H1 (cell line): ENCODE measurements at regions not wholly inside any gene's neighbourhood (a gene's known extent, or its start where the extent isn't known, plus 50 kb on each side); places are given as distances from the start of the nearest gene placed in this dataset.

Source experiments
- ATF2 ChIP-seq: IDR thresholded peaks from 2 replicates; pipeline ENCODE4 v1.6.1; 2012; ENCODE audit warnings: low read length, inconsistent platforms
- BACH1 ChIP-seq: IDR thresholded peaks from 2 replicates; pipeline ENCODE4 v1.6.1; 2012; ENCODE audit warnings: low read length, improper control_type of control experiment
- FOSL1 ChIP-seq: IDR thresholded peaks from 2 replicates; pipeline ENCODE4 v1.6.1; 2011; ENCODE audit warnings: mild to moderate bottlenecking, low read depth, low read length, moderate library complexity; ENCODE audit not compliant: insufficient read depth
- HDAC2 ChIP-seq, 2 experiments: fragments of 300-600 bp in 1 of 2; sonication (generic) in 1 of 2; IDR thresholded peaks; 2 replicates each; pipeline ENCODE4 v1.6.1; 2011 to 2012; ENCODE audit warnings: low read depth in 2 of 2, low read length in 2 of 2, mild to moderate bottlenecking in 2 of 2, moderate library complexity in 2 of 2, borderline replicate concordance in 1 of 2, inconsistent platforms in 1 of 2
- JUN ChIP-seq: IDR thresholded peaks from 2 replicates; pipeline ENCODE4 v1.6.1; 2011; ENCODE audit warnings: low read depth, mild to moderate bottlenecking, improper control_type of control experiment, low read length
- PHF8 ChIP-seq: fragments of 200-600 bp; sonication (generic); conservative IDR thresholded peaks from 2 replicates; pipeline ENCODE4 v1.7.1; 2012; ENCODE audit warnings: low read depth, mild to moderate bottlenecking, inconsistent platforms, low read length, moderate library complexity
- RAD21 ChIP-seq, 2 experiments: IDR thresholded peaks in 1 of 2; conservative IDR thresholded peaks in 1 of 2; 2 replicates each; pipeline ENCODE4 v1.6.1; 2011; ENCODE audit warnings: low read depth in 2 of 2, low read length in 2 of 2, improper control_type of control experiment in 1 of 2, inconsistent platforms in 1 of 2, mild to moderate bottlenecking in 1 of 2, moderate library complexity in 1 of 2

GRCh38 chr5:67771221-67771620 is 444.3 kb upstream of the PIK3R1 start (continued):
- no peak for TF ChIP-seq ATF2
- TF ChIP-seq BACH1, result no peak
- no peak for TF ChIP-seq HDAC2 (IDR thresholded peaks at IDR 0.05; ENCODE audit: borderline replicate concordance in 1 of 2, low read depth in 2 of 2, low read length in 2 of 2)
- no peak for TF ChIP-seq PHF8
- no peak for TF ChIP-seq JUN
- no peak for TF ChIP-seq FOSL1
- no peak for TF ChIP-seq RAD21 (IDR thresholded peaks at IDR 0.05 in 1 of 2, conservative IDR thresholded peaks at IDR 0.05 in 1 of 2; ENCODE audit: low read depth in 2 of 2, low read length in 2 of 2)
